NB4 (cell line): ENCODE measurements at regions not wholly inside any gene's neighbourhood (a gene's known extent, or its start where the extent isn't known, plus 50 kb on each side); places are given as distances from the start of the nearest gene placed in this dataset.

Source experiments
- DNase-seq: peaks from one replicate; pipeline ENCODE4 v3.0.0; 2010; ENCODE audit warnings: low read depth
- H3K4me3 ChIP-seq: one replicate; pipeline ENCODE4 v1.5.1; 2011; ENCODE audit warnings: mild to moderate bottlenecking, low read depth, low read length, moderate library complexity
- CTCF ChIP-seq: IDR thresholded peaks from one replicate; pipeline ENCODE4 v1.5.1; 2012; ENCODE audit warnings: low read depth, low read length
- MYC ChIP-seq: IDR thresholded peaks from 2 replicates; pipeline ENCODE4 v1.6.1; 2011; ENCODE audit warnings: low read depth, low read length
- POLR2A ChIP-seq: IDR thresholded peaks from 2 replicates; pipeline ENCODE4 v1.6.1; 2011; ENCODE audit warnings: mild to moderate bottlenecking; ENCODE audit not compliant: insufficient read length; ENCODE audit errors: extremely low read depth
- TF ChIP-seq, protein P1 (sequence below): IDR thresholded peaks from 2 replicates; pipeline ENCODE4 v1.6.1; 2011; ENCODE audit warnings: low read depth, low read length

- TF ChIP-seq MYC (no peak), POLR2A (no peak)
- TF ChIP-seq, protein P1, sequence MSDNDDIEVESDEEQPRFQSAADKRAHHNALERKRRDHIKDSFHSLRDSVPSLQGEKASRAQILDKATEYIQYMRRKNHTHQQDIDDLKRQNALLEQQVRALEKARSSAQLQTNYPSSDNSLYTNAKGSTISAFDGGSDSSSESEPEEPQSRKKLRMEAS: no peak
- no peak overlapping the region for H3K4me3 ChIP-seq
- DNase-seq: no peak
Measured at GRCh38 chr6:12221856-12222255, 68.3 kb upstream of the EDN1 start.

DNA sequence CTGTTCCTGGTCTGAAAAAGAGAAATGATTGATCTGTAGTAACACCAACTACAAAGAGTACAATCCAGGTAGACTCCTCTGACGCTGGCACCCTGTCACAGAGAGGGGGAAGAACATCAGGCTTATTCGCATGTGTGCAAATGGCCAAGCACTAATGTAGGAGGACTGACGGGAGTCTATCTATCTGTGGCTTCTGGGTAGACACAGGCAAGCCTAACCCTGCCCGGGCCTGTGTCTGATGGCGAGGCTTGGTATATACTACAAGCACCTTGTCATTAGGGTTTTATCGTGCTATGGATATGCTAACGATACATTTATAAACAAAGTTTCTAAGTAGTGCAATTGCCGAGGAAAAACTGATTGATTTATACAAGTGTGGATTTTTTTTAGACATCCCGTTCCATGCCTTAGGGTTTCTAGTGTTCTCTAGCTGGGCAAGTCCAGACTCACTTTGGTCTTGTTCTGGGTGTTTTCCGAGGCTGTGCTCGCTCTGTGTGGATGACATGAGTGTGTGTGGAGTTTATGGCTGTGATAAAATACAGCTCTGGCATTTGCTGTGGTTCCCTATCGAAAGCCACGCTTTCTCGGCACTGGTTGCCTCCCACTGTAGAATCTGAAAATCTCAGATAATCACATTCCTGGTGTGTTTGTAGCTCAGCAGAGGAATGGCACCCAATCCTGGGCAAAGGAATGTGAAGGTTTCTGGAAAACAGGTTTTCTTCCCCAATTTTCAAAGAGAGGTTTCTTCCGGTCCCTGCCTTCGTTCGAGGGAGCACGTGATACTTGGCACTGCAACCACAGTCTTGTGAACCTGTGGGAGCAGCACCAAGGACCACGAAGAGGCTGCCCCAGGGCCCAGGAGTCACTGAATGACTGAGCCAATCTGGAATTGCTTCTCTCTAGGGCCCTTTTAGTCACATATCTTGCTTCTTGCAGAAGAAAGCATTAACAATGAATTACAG, 67.5 kb upstream of the EDN1 start:
- TF ChIP-seq CTCF (no peak), POLR2A (no peak), MYC (no peak)
- TF ChIP-seq, protein P1: no peak
- H3K4me3 ChIP-seq: no peak overlapping the region
- no peak for DNase-seq

DNA sequence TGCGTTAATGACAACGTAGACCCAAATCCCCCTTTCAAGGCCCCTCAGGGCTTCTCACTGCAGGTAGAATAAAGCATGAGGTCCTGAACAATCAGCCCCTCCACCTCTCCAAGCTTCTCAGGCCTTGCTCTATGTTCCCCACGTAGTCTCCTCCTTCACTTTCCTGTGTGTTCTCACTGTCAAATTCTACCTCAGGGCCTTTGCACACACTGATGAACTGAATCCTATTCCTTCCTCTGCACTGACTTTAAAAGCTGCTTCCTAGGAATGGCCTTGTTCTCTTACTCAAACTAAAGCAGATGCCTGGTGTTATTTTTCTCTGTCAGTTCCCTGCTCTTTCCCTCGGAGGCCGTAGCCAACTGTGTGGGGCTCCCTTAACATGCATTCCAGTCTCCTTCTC, 66.8 kb upstream of the EDN1 start:
- DNase-seq: no peak
- no peak overlapping the region for H3K4me3 ChIP-seq
- TF ChIP-seq, protein P1: no peak
- no peak for TF ChIP-seq POLR2A
- no peak for TF ChIP-seq CTCF
- no peak for TF ChIP-seq MYC

DNA sequence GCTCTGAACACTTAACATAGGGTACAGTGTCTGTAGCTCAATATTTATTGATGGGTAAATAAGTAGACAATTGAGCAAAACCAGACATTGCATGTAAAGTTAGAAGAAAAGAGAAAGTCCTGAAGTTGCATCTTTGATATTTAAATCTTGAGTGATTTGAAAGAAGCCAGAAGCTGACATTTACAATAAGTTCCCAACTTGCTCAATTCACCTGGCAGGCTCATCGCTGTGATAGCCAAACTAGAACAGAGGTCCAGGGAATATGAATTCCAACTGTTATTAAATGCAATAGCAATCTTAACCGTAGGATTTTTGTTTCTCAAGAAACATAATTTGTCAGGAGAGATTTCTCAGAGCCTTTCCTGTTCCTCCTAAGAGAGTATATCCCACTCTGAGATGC, 65.9 kb upstream of the EDN1 start:
- no peak for TF ChIP-seq POLR2A
- no peak for TF ChIP-seq CTCF
- no peak for DNase-seq
- H3K4me3 ChIP-seq: no peak overlapping the region

DNA sequence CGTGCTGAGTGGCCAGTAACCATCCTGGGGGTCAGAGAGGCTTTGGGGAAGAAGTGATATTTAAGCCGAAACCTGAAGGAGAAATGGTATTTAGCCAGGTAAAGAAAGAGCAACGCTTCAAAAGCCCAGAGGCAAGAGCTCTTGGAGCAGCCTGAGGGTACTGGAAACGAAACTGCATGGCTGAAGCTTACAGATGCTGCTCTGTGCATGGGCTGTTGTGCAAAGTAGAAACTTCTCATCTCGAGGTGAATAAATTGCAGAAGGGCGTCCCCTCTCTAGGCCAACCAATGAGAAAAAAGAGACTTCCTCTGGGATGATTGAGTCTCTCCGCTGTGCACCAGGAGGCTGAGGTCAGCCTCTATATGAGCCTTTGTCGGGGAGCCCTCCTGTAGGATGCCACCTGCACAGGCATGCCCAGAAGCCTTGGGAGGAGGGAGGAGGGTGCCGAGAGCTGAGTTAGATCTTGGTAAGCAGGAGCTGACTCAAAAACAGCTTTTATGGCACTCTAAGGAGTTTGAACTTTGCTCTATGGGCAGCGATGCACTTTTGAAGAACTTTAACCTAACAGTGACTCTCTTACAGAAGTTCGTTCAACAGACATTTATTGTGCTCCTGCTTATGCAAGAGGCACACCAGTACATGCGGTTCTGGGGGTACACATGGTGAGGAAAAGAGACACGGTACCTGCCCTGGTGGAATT, 61.6 kb upstream of the EDN1 start:
- DNase-seq: no peak
- H3K4me3 ChIP-seq: no peak overlapping the region
- no peak for TF ChIP-seq MYC
- no peak for TF ChIP-seq CTCF
- TF ChIP-seq, protein P1: no peak
- TF ChIP-seq POLR2A: no peak

GRCh38 chr6:12229332-12229731, 60.8 kb upstream of the EDN1 start:
- no peak overlapping the region for H3K4me3 ChIP-seq
- DNase-seq: no peak
- TF ChIP-seq CTCF (no peak), MYC (no peak), POLR2A (no peak)
- TF ChIP-seq, protein P1: no peak
